HepG2 (cell line): ENCODE measurements at regions not wholly inside any gene's neighbourhood (a gene's known extent, or its start where the extent isn't known, plus 50 kb on each side); places are given as distances from the start of the nearest gene placed in this dataset.

Experiments used
- ATAC-seq: fragments of 200-7000 bp; cut with Tn5 transposase; 3 replicates; pipeline ENCODE4 v1.9.1; 2020; ENCODE audit warnings: mild to moderate bottlenecking, moderate library complexity
- BruUV-seq: library from RNA; stranded (reverse); fragments of 400-500 nt; replicated peaks from 2 replicates; lab custom pipeline; 2021; lab: Mats Ljungman, UMichigan
- CTCF ChIA-PET: fragments of 300-600 bp; formaldehyde crosslinking; extraction: SDS; loops from one replicate; lab custom pipeline; 2021; ENCODE audit warnings: low total read pairs, inconsistent platforms, low intra/inter-chr PET ratio; lab: Yijun Ruan, JAX
- POLR2A ChIA-PET: fragments of 350-600 bp; sonication (Branson Sonifier 250); formaldehyde crosslinking; loops from one replicate; lab custom pipeline; 2020; ENCODE audit warnings: antibody characterized with exemption, inconsistent platforms; lab: Yijun Ruan, JAX
- DNase-seq: peaks from one replicate; pipeline ENCODE4 v3.0.0-alpha.2; 2015; ENCODE audit warnings: low spot score
- FAIRE-seq: peaks from 3 replicates; lab custom pipeline; 2011; peaks lifted over from hg19 to GRCh38; lab: Jason Lieb, UNC
- H2AFZ ChIP-seq: one replicate; pipeline ENCODE4 v1.6.1; 2011; ENCODE audit warnings: low read length, inconsistent platforms
- H3K27ac ChIP-seq: fragments of 300-600 bp; 3 replicates; pipeline ENCODE4 v1.8.0; 2011; ENCODE audit warnings: mixed run types, mild to moderate bottlenecking, mixed read lengths, low read length, inconsistent platforms; ENCODE audit not compliant: insufficient read depth; ENCODE audit errors: extremely low read length
- H3K27me3 ChIP-seq, 2 experiments: fragments of 200-600 bp in 1 of 2; 2 replicates in 1 of 2; 3 replicates in 1 of 2; pipeline versions ENCODE4 v1.6.0 to v1.8.0; 2011; ENCODE audit warnings: low read length in 2 of 2, mild to moderate bottlenecking in 2 of 2, moderate library complexity in 2 of 2, inconsistent platforms in 1 of 2; ENCODE audit not compliant: insufficient read depth in 2 of 2, control insufficient read depth in 1 of 2
- H3K36me3 ChIP-seq, 2 experiments: fragments of 200-600 bp in 1 of 2; replicated peaks in 1 of 2; 2 replicates in 1 of 2; 3 replicates in 1 of 2; pipeline versions ENCODE4 v1.5.1 to v1.8.0; 2011; ENCODE audit warnings: low read length in 2 of 2, inconsistent platforms in 1 of 2; ENCODE audit not compliant: insufficient read depth in 2 of 2, control insufficient read depth in 1 of 2
- H3K4me1 ChIP-seq: 2 replicates; pipeline ENCODE4 v1.5.1; 2012; ENCODE audit warnings: low read length, inconsistent platforms; ENCODE audit not compliant: insufficient read depth
- H3K4me2 ChIP-seq: 2 replicates; pipeline ENCODE4 v1.6.0; 2011; ENCODE audit warnings: low read depth, low read length, inconsistent platforms
- H3K4me3 ChIP-seq, 3 experiments: fragments of 200-600 bp in 1 of 3; sonication (generic), shearing (Covaris generic) in 1 of 3; replicated peaks in 1 of 3; 2 replicates each; pipeline ENCODE4 v1.5.1; 2011 to 2016; ENCODE audit warnings: low read length in 3 of 3, inconsistent platforms in 2 of 3, low read depth in 2 of 3, mild to moderate bottlenecking in 2 of 3, control low read depth in 1 of 3, mixed read lengths in 1 of 3; ENCODE audit not compliant: insufficient read depth in 1 of 3
- H3K79me2 ChIP-seq: one replicate; pipeline ENCODE4 v1.6.1; 2011; ENCODE audit warnings: low read length, inconsistent platforms; ENCODE audit not compliant: insufficient read depth
- H3K9ac ChIP-seq: 2 replicates; pipeline ENCODE4 v1.6.0; 2011; ENCODE audit warnings: mild to moderate bottlenecking, low read depth, low read length, inconsistent platforms; ENCODE audit not compliant: insufficient read depth
- H3K9me3 ChIP-seq: 2 replicates; pipeline ENCODE4 v1.5.1; 2012; ENCODE audit warnings: mild to moderate bottlenecking, low read length
- H4K20me1 ChIP-seq: 2 replicates; pipeline ENCODE4 v1.6.0; 2011; ENCODE audit warnings: inconsistent platforms, mild to moderate bottlenecking, low read length, moderate library complexity; ENCODE audit not compliant: insufficient read depth
- ATF7-NPFF ChIP-seq: sonication (generic); formaldehyde crosslinking; IDR thresholded peaks from 2 replicates; pipeline ENCODE4 v1.8.1; 2023; ENCODE audit warnings: mild to moderate bottlenecking, low read depth, missing genetic modification reagents, moderate library complexity
- ZBTB1 ChIP-seq: sonication (generic); formaldehyde crosslinking; IDR thresholded peaks from 2 replicates; pipeline ENCODE4 v1.4.0; 2020; ENCODE audit warnings: missing genetic modification reagents, borderline replicate concordance
- ZFP36L1 ChIP-seq: sonication (generic); formaldehyde crosslinking; IDR thresholded peaks from 2 replicates; pipeline ENCODE4 v1.8.0; 2022; ENCODE audit warnings: mild to moderate bottlenecking, missing genetic modification reagents, moderate library complexity
- WGBS: methylation state at CpG from one replicate; pipeline ENCODE4 v1.1.6; 2017; ENCODE audit warnings: low lambda C conversion rate; 5-methylcytosine and 5-hydroxymethylcytosine counted together
- in situ Hi-C: cut with HindIII; loops from 2 replicates; pipeline ENCODE4 v1.10.0; 2017; ENCODE audit warnings: low pct_unique_long_range_greater_than_20kb; ENCODE audit not compliant: extremely low pct_ligation_motif_present
- intact Hi-C: fragments of 100-400 bp; cut with micrococcal nuclease; formaldehyde crosslinking; loops from one replicate; pipeline ENCODE4 v1.10.0; 2022; ENCODE audit not compliant: unreplicated experiment
- TF ChIP-seq, protein P1 (sequence below): sonication (generic); formaldehyde crosslinking; IDR thresholded peaks from 2 replicates; pipeline ENCODE4 v1.5.0; 2020; ENCODE audit warnings: missing genetic modification reagents

DNA sequence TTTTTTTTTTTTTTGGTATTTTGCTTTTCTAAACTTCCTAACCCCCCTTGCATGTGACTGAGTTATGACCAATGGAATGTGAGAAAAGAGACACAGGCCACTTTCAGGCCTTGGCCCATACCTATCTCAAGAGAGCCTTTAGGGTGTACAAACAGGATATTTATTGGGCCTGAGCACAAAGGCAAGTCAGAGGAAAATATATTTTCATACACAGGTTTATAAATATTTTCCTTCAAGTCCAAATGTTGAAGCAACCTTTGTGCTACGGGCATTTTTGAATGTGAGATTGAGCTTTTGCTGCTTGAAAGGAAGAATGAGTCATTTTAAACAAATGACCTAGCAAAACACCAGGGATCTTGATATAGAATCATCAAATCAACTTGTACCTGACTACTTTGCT lies 228.6 kb upstream of the E2F7 start:
- BruUV-seq: no TSS peak
- ChIA-PET POLR2A (no interaction called here), CTCF (no interaction called here)
- no peak overlapping the region for H3K9ac ChIP-seq
- H2AFZ ChIP-seq: no peak overlapping the region
- no peaks in the 10 kb centered on the region for H3K27me3 ChIP-seq
- intact Hi-C loops: no loop called here
- H3K4me2 ChIP-seq: no peak overlapping the region
- FAIRE-seq (no peak), ATAC-seq (no peak), DNase-seq (no peak)
- H3K9me3 ChIP-seq: no peaks in the 10 kb centered on the region
- H3K4me1 ChIP-seq: no peaks in the 10 kb centered on the region
- no peak for TF ChIP-seq ZBTB1
- no peak for TF ChIP-seq ATF7-NPFF
- WGBS: 0% methylated on average over 1 of the region's 1 CpG
- in situ Hi-C loops: no loop called here
- H3K4me3 ChIP-seq: no peak overlapping the region
- H3K27ac ChIP-seq: no peak overlapping the region
- H3K36me3 ChIP-seq: no peaks in the 10 kb centered on the region
- no peaks in the 10 kb centered on the region for H4K20me1 ChIP-seq
- H3K79me2 ChIP-seq: no peaks in the 10 kb centered on the region

DNA sequence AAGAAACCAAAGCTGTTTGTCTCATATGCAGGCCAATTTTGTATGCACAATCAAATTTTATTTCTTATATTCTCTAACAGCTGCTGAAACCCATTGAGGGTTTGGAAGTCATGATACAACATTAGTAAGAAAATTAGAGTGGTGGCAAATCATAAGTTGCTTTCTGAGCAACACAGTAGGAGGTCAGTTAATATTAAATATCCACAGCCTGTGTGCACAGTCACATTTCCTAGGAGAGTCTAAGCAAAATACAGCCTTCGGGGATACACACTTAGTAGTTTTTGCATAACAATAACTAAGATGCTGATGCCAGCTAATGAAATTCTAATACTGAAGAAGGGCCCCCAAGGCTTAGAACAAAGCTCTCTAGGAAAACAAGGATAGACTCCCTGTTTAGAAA lies 209.6 kb upstream of the E2F7 start:
- Histone ChIP-seq H4K20me1 (no peaks in the 10 kb centered on the region), H2AFZ (no peak overlapping the region), H3K27me3 (no peaks in the 10 kb centered on the region; a peak in 1 of 5 replicates), H3K4me1 (no peaks in the 10 kb centered on the region), H3K9ac (no peak overlapping the region), H3K36me3 (no peaks in the 10 kb centered on the region), H3K27ac (no peak overlapping the region), H3K4me2 (no peak overlapping the region), H3K4me3 (no peak overlapping the region), H3K9me3 (no peaks in the 10 kb centered on the region), H3K79me2 (no peaks in the 10 kb centered on the region)
- no TSS peak for BruUV-seq
- ChIA-PET CTCF (no interaction called here), POLR2A (no interaction called here)
- ATAC-seq (no peak), FAIRE-seq (no peak), DNase-seq (no peak)
- intact Hi-C loops (no loop called here), in situ Hi-C loops (no loop called here)
- no peak for TF ChIP-seq ZFP36L1
- TF ChIP-seq, protein P1, sequence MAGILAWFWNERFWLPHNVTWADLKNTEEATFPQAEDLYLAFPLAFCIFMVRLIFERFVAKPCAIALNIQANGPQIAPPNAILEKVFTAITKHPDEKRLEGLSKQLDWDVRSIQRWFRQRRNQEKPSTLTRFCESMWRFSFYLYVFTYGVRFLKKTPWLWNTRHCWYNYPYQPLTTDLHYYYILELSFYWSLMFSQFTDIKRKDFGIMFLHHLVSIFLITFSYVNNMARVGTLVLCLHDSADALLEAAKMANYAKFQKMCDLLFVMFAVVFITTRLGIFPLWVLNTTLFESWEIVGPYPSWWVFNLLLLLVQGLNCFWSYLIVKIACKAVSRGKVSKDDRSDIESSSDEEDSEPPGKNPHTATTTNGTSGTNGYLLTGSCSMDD (CRISPR knock-in tag): no peak
- WGBS: 7% methylated on average over 1 of the region's 1 CpG
